ENCODE measurements at regions not wholly inside any gene's neighbourhood (a gene's known extent, or its start where the extent isn't known, plus 50 kb on each side); places are given as distances from the start of the nearest gene placed in this dataset.

DNA sequence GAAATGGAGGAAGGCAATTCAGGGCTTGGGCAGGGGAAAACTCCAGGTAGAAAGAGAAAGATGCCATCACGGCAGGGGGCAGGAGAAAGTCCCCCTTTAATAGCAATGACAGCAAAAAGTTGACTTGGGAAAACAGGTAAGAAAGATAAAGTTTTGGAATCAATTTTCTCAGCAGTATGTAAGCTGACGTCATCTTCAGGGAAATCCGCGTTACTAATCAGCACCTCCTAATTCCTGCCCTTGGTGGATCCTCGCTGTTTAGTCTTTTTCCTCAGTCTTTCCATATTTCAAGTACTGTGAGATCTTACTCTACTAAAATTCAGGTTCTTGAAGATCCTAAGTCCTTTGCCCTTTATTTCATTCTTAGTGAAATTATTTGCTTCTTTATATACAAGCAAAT, 233.0 kb downstream of the MREG start:
- DNase-seq (ENCODE audit: low read depth), result no peak
- no peak overlapping the region for H3K4me3 ChIP-seq (ENCODE audit: low read length)
- H3K27me3 ChIP-seq (replicated peaks; ENCODE audit: control insufficient read depth, insufficient read depth, low read length), result no peaks in the 10 kb centered on the region
- H3K9me3 ChIP-seq (ENCODE audit: control insufficient read depth, low read length), result no peaks in the 10 kb centered on the region
- no peaks in the 10 kb centered on the region for H3K36me3 ChIP-seq (ENCODE audit: control insufficient read depth, insufficient read depth, low read length, severe bottlenecking)
- H3K4me1 ChIP-seq (ENCODE audit: control insufficient read depth, insufficient read depth, low read length), result peaks cover 40% of the 10 kb centered on the region
- peak overlapping the region; percentile 22 for H3K9ac ChIP-seq (ENCODE audit: low read length)

- Histone ChIP-seq H3K36me3 (ENCODE audit: control insufficient read depth, insufficient read depth, low read length, severe bottlenecking) (no peaks in the 10 kb centered on the region), H3K4me1 (ENCODE audit: control insufficient read depth, insufficient read depth, low read length) (peaks cover 44% of the 10 kb centered on the region), H3K9me3 (ENCODE audit: control insufficient read depth, low read length) (no peaks in the 10 kb centered on the region), H3K4me3 (ENCODE audit: low read length) (no peak overlapping the region), H3K27me3 (replicated peaks; ENCODE audit: control insufficient read depth, insufficient read depth, low read length) (no peaks in the 10 kb centered on the region), H3K9ac (ENCODE audit: low read length) (no peak overlapping the region)
- DNase-seq (ENCODE audit: low read depth), result no peak
These were observed 233.4 kb downstream of the MREG start for GRCh38 chr2:215779912-215780311.

DNA sequence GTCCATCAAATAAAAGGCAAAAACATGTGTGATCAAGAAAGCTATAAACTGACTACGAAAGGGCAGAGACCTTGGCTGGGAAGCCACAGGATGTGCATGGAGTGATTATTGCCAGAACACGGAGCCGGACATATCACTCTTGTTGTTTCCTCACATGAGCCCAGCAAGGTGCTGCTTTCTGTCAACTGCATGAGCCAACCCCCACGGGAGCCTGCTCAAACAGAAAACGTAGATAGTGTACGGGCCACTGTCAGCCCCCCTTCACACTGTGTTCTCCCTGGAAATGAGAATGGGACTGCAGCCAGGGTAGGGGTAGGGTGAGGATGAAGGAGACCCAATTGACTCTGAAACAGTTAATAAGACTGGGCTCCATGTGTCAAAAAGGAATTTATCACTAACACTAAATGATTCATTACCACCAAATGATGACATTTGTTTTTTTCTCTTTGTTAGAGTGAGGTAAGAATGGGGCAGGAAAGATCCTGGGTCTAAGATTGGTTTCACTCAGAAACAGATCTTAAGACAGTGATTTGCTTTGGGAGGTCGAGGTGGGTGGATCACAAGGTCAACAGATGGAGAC, 235.8 kb downstream of the MREG start:
- H3K36me3 ChIP-seq (ENCODE audit: control insufficient read depth, insufficient read depth, low read length, severe bottlenecking), result no peaks in the 10 kb centered on the region
- no peak overlapping the region for H3K9ac ChIP-seq (ENCODE audit: low read length)
- H3K4me3 ChIP-seq (ENCODE audit: low read length), result no peak overlapping the region
- no peak for DNase-seq (ENCODE audit: low read depth)
- H3K4me1 ChIP-seq (ENCODE audit: control insufficient read depth, insufficient read depth, low read length), result peaks cover 47% of the 10 kb centered on the region
- H3K27me3 ChIP-seq (replicated peaks; ENCODE audit: control insufficient read depth, insufficient read depth, low read length), result no peaks in the 10 kb centered on the region
- H3K9me3 ChIP-seq (ENCODE audit: control insufficient read depth, low read length), result no peaks in the 10 kb centered on the region

DNA sequence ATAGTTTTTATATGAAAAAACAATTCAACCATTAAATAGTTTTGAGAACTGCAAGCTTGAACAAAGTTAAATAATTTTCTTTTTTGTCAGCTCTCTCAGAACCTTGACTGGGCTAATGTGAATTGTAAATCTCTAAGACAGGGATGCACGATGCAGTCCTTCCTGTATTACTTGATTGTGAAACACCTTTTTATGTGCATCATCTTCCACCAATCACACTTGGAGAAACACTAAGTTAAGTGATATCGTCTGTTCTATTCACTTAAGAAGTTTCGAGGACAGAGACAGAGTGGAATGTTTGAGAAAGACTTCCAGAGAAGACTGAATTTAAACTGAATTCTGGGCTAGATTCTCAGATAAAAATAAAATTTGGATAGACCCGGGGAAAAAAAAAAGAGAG, 238.2 kb downstream of the MREG start:
- DNase-seq (ENCODE audit: low read depth), result no peak
- no peaks in the 10 kb centered on the region for H3K27me3 ChIP-seq (replicated peaks; ENCODE audit: control insufficient read depth, insufficient read depth, low read length)
- no peaks in the 10 kb centered on the region for H3K9me3 ChIP-seq (ENCODE audit: control insufficient read depth, low read length)

GRCh38 chr2:215773728-215774127, 239.6 kb downstream of the MREG start:
- DNase-seq (ENCODE audit: low read depth), result peak; percentile 77
- Histone ChIP-seq H3K9me3 (ENCODE audit: control insufficient read depth, low read length) (no peaks in the 10 kb centered on the region), H3K9ac (ENCODE audit: low read length) (peak overlapping the region; percentile 82), H3K4me1 (ENCODE audit: control insufficient read depth, insufficient read depth, low read length) (peaks cover 40% of the 10 kb centered on the region), H3K36me3 (ENCODE audit: control insufficient read depth, insufficient read depth, low read length, severe bottlenecking) (no peaks in the 10 kb centered on the region), H3K4me3 (ENCODE audit: low read length) (peak overlapping the region; percentile 59), H3K27me3 (replicated peaks; ENCODE audit: control insufficient read depth, insufficient read depth, low read length) (no peaks in the 10 kb centered on the region)

More for the DNA sequence above, 238.2 kb downstream of the MREG start:
- Histone ChIP-seq H3K9ac (ENCODE audit: low read length) (peak overlapping the region; percentile 23), H3K4me1 (ENCODE audit: control insufficient read depth, insufficient read depth, low read length) (peaks cover 40% of the 10 kb centered on the region), H3K36me3 (ENCODE audit: control insufficient read depth, insufficient read depth, low read length, severe bottlenecking) (no peaks in the 10 kb centered on the region), H3K4me3 (ENCODE audit: low read length) (no peak overlapping the region)

DNA sequence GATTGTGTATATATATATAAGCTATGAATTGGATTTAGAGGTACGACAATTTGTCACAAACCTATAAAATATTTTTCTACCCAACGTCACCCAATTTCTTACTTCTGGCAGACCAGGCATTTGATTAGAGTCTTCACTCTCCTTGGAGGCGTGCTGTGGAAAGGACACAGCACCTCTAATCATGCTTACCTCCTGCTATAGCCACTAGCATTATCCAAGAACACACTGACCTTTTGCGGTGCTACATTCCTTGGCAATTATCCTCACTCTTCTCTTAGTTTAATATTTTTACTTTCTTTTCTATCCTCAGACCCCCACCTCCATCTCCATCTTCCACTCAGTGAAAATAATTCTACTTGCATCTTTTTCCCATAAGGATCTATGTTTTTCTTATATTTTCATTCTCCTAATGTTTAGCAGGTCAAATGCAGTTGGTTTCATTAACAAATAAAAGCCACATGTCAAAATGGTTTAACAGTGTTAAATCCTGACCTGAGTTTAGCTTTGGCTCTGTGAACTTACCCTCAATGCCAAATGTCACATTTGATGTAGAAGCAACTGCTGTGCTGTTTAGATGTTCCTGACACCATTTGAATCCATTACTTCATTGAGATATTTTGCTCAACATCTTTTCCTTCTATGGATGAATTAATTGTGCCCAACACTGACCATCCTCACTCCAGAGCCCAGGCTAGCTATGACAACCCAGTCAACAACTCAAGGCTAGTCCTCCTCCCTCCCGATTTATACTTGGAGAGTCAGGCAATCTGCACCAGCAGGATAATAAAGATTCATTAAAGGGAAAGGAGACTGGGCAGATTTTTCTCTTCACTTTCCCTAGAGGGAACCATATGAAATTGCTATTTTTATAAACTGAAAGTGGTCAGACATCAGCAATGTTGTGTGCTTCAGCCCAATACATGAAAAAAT, 240.5 kb downstream of the MREG start:
- Histone ChIP-seq H3K9ac (ENCODE audit: low read length) (peak overlapping the region; percentile 82), H3K36me3 (ENCODE audit: control insufficient read depth, insufficient read depth, low read length, severe bottlenecking) (no peaks in the 10 kb centered on the region), H3K4me3 (ENCODE audit: low read length) (peak overlapping the region; percentile 59), H3K27me3 (replicated peaks; ENCODE audit: control insufficient read depth, insufficient read depth, low read length) (no peaks in the 10 kb centered on the region), H3K4me1 (ENCODE audit: control insufficient read depth, insufficient read depth, low read length) (peaks cover 40% of the 10 kb centered on the region), H3K9me3 (ENCODE audit: control insufficient read depth, low read length) (peaks cover 6% of the 10 kb centered on the region)
- DNase-seq (ENCODE audit: low read depth), result no peak

DNA sequence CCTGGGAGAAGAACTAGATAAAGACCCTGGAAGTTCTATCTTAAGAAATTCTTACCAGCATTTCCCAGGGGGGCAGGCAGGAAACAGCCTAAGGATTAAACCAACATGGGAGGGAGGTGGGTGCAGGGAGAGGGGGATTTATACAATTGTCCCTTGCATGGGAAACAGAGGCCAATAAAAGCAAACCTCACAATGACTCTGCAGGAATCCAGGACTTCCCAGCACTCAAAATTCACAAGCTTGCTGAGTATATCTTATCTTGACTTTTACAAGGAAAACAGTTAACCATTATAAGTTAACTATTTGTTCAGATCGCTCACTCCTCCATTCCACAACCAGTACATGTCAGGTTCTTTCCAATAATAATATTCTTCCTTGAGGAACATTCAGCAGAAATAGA, 241.3 kb downstream of the MREG start:
- DNase-seq (ENCODE audit: low read depth), result peak; percentile 44
- Histone ChIP-seq H3K4me3 (ENCODE audit: low read length) (peak overlapping the region; percentile 59), H3K9ac (ENCODE audit: low read length) (peak overlapping the region; percentile 82), H3K36me3 (ENCODE audit: control insufficient read depth, insufficient read depth, low read length, severe bottlenecking) (no peaks in the 10 kb centered on the region), H3K9me3 (ENCODE audit: control insufficient read depth, low read length) (peaks cover 15% of the 10 kb centered on the region), H3K27me3 (replicated peaks; ENCODE audit: control insufficient read depth, insufficient read depth, low read length) (no peaks in the 10 kb centered on the region), H3K4me1 (ENCODE audit: control insufficient read depth, insufficient read depth, low read length) (peaks cover 40% of the 10 kb centered on the region)

DNA sequence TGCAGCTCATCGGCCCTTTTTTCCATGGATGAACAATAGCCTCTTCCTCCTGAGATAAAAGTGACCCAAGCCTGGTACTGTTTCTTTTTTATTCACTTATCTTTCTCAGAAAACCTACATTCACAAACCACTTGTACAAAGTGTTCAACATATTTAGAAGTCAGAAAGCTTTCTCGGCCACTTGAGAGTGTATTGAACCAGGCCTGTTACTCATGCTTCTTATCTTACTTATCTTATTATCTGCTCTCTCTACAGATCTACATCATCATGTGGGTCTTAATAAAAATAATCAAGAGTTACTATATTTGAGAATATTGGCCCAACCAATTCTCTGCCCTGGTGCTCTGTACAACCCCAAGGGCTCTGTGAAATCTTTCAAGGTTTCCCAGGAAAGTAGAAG, 242.1 kb downstream of the MREG start:
- no peak for DNase-seq (ENCODE audit: low read depth)
- no peak overlapping the region for H3K4me3 ChIP-seq (ENCODE audit: low read length)
- peak overlapping the region; percentile 82 for H3K9ac ChIP-seq (ENCODE audit: low read length)
- peaks cover 40% of the 10 kb centered on the region for H3K4me1 ChIP-seq (ENCODE audit: control insufficient read depth, insufficient read depth, low read length)
- peaks cover 15% of the 10 kb centered on the region for H3K9me3 ChIP-seq (ENCODE audit: control insufficient read depth, low read length)
- no peaks in the 10 kb centered on the region for H3K27me3 ChIP-seq (replicated peaks; ENCODE audit: control insufficient read depth, insufficient read depth, low read length)
- no peaks in the 10 kb centered on the region for H3K36me3 ChIP-seq (ENCODE audit: control insufficient read depth, insufficient read depth, low read length, severe bottlenecking)

DNA sequence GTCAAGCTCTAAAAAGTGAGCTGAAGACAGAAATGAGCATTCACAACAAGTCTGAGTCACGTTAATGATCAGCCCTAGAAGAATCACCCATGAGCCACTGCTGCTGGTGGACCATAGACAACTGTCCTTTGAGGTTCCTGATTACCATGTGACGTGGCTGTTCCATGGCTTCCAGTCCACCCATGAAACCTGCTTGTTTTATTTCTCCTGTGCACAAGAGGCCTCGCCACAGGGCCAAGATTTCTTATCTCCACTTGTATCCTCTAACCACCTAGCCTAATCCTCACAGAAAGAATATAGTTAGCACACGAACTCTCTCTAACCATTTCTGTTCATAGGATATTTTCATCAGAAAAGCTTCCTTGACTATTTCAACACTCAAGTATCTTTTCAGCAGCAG, 242.7 kb downstream of the MREG start:
- Histone ChIP-seq H3K36me3 (ENCODE audit: control insufficient read depth, insufficient read depth, low read length, severe bottlenecking) (no peaks in the 10 kb centered on the region), H3K9me3 (ENCODE audit: control insufficient read depth, low read length) (peaks cover 15% of the 10 kb centered on the region), H3K9ac (ENCODE audit: low read length) (no peak overlapping the region), H3K27me3 (replicated peaks; ENCODE audit: control insufficient read depth, insufficient read depth, low read length) (no peaks in the 10 kb centered on the region), H3K4me1 (ENCODE audit: control insufficient read depth, insufficient read depth, low read length) (peaks cover 40% of the 10 kb centered on the region), H3K4me3 (ENCODE audit: low read length) (no peak overlapping the region)
- DNase-seq (ENCODE audit: low read depth), result no peak

DNA sequence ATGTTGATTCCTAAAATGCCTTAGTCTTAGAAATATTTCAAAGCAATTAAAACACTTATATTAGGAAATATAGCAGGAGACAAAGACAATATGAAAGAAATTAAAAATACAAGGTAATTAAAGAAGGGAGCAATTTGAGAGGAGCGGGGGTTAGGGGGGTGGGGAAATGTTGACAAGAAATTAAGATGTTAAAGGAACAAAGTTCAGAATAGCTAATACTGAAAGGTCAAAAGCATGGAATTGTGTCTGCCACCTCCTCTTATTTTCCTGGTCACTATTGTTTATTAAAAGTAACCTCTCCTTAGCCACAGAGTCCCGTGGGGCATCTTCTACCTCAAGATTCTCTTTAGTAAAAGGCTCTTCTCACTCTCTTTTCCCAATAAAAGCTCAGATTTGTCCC, 244.1 kb downstream of the MREG start:
- Histone ChIP-seq H3K4me3 (ENCODE audit: low read length) (no peak overlapping the region), H3K36me3 (ENCODE audit: control insufficient read depth, insufficient read depth, low read length, severe bottlenecking) (no peaks in the 10 kb centered on the region), H3K27me3 (replicated peaks; ENCODE audit: control insufficient read depth, insufficient read depth, low read length) (no peaks in the 10 kb centered on the region), H3K4me1 (ENCODE audit: control insufficient read depth, insufficient read depth, low read length) (peaks cover 39% of the 10 kb centered on the region), H3K9ac (ENCODE audit: low read length) (no peak overlapping the region), H3K9me3 (ENCODE audit: control insufficient read depth, low read length) (peaks cover 15% of the 10 kb centered on the region)
- DNase-seq (ENCODE audit: low read depth), result no peak

DNA sequence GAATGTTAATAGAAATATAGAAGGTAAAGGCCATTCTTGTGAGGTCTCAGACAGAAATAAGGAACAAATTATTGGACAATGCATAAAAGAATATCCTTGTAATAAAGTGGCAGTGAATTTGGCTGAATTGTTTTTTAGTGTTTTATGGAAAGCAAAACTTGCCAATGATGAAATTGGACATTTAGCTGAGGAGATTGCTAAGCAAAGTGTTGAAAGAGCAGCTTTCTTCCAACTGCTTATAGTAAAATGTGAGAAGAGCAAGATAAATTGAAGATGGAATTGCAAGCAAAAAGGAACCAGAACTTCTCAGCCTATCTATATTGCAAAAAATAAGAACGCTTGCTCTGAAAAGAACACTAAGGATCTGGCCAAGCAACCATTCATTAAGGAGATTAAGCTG, 245.7 kb downstream of the MREG start:
- Histone ChIP-seq H3K4me3 (ENCODE audit: low read length) (no peak overlapping the region), H3K27me3 (replicated peaks; ENCODE audit: control insufficient read depth, insufficient read depth, low read length) (no peaks in the 10 kb centered on the region), H3K36me3 (ENCODE audit: control insufficient read depth, insufficient read depth, low read length, severe bottlenecking) (no peaks in the 10 kb centered on the region), H3K9me3 (ENCODE audit: control insufficient read depth, low read length) (peaks cover 15% of the 10 kb centered on the region), H3K4me1 (ENCODE audit: control insufficient read depth, insufficient read depth, low read length) (peaks cover 31% of the 10 kb centered on the region), H3K9ac (ENCODE audit: low read length) (no peak overlapping the region)
- DNase-seq (ENCODE audit: low read depth), result no peak
